GM12873 (cell line): ENCODE measurements at regions not wholly inside any gene's neighbourhood (a gene's known extent, or its start where the extent isn't known, plus 50 kb on each side); places are given as distances from the start of the nearest gene placed in this dataset.

Source experiments
- TF ChIP-seq, protein P1 (sequence below): IDR thresholded peaks from 2 replicates; pipeline ENCODE4 v1.5.1; 2012; ENCODE audit warnings: low read depth, mild to moderate bottlenecking, moderate library complexity, low read length, control low read depth; ENCODE audit not compliant: insufficient read depth; ENCODE audit errors: missing control alignments

DNA sequence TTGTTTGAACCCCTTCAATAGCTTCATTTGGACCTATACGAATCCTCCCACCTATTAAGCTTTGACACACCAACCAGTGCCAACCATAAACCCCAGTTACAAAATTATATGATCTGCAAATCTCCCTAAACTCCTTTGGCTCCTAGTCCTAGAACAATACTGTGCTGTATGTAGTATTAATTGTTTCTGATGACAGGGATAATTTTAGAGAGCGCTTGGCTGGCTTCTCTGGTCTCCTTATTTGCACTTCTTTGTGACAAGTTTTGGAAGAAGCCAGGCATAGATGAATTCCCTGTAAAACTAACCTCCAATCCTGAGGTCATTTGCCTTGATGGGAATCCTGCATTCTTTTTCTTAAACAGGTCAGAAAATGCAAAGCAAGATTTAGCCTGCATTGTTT is 433.0 kb downstream of the PPARGC1A start:
- TF ChIP-seq, protein P1, sequence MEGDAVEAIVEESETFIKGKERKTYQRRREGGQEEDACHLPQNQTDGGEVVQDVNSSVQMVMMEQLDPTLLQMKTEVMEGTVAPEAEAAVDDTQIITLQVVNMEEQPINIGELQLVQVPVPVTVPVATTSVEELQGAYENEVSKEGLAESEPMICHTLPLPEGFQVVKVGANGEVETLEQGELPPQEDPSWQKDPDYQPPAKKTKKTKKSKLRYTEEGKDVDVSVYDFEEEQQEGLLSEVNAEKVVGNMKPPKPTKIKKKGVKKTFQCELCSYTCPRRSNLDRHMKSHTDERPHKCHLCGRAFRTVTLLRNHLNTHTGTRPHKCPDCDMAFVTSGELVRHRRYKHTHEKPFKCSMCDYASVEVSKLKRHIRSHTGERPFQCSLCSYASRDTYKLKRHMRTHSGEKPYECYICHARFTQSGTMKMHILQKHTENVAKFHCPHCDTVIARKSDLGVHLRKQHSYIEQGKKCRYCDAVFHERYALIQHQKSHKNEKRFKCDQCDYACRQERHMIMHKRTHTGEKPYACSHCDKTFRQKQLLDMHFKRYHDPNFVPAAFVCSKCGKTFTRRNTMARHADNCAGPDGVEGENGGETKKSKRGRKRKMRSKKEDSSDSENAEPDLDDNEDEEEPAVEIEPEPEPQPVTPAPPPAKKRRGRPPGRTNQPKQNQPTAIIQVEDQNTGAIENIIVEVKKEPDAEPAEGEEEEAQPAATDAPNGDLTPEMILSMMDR, result no peak

DNA sequence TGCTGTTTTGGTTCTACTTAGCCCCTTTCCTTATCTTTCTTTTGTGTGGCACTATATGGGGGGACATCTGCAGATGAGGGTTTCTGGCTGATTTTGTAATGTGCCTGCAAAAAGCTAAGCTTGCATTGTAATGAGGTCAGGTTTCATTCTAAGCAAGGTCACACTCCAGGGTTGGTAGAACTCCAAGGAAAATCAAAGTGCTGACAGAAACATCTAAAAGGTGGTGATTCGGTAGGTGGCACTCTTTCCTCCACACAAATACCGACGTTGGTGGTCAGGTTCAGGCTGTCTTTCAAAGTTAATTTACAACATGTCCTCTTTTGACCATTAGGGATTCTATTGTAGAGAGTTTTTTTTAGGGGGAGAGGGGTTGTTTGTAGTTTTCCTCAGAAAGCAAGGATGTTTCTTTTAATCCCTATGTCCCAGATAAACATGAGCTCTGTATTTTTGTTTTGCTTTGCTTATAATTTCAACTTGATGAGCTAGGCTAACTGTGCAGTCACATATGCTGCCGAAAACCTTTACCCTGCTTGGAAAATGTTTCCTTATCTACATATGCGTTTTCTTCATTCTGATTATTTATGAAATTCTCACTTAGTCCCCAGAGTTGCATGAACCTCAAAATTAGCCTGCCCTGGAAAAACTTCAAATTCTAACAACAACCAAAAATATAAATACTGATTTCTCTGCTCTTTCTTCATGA is 434.2 kb downstream of the PPARGC1A start:
- TF ChIP-seq, protein P1, result no peak

DNA sequence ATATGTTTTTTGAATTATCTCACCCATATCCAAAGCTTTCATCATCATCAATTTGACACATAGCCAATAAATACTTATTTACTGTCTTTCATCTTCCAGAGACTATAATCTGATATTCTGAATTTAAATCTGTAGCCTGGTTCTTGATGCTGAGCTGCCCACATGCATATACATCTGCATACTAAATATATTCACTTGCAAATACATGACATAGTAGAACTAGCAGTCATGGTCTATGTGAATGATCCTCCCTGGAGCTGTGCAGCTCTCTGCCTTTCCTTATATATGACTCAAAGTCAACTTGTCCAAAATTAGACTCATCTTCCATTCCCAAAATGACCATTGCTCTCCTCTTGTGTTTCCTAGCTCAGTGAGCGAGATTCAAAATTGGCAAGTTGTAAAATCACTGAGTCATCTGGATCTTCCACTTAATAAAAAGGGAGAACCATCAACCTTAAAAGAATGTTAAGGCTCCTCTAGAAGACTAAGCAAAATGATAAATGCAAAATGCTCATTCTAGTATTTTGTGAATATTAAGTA is 448.2 kb downstream of the PPARGC1A start:
- TF ChIP-seq, protein P1, result no peak

DNA sequence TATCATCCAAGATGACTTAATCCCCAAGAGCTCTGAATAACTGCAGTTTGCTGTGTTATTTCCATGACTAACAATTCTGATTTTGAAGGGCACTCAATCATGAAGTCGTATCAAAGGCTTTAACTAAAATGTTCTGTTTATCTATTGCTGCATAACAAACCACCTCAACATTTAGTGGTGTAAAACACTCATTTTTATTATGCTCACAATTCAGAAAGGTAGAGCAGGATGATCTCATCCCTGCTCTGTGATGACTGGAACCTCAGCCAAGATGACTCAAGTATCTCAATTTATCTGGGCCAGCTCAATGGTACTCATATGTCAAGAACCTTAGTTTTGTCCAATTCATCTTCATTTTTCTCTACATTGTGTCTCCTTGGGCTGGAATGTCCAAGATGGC is 451.1 kb downstream of the PPARGC1A start:
- TF ChIP-seq, protein P1, result no peak

DNA sequence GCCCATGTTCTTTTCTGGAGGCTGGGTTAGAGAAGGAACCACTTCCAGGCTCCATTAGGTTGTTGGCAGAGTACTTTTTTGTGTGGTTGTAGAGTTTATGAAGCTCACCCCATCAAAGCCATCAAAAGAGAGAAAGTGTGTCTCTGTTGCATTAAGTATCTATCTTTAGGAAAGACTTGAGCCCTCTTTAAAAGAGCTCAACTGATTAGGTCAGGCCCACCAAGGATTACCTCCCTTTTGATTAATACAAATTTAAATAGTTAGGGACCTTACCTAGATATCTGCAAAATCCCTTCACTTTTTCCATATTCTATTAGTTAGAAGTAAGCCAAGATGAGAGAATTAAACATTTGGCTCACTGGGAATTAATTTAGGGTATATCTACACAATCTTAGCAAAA is 460.4 kb downstream of the PPARGC1A start:
- TF ChIP-seq, protein P1, result no peak

DNA sequence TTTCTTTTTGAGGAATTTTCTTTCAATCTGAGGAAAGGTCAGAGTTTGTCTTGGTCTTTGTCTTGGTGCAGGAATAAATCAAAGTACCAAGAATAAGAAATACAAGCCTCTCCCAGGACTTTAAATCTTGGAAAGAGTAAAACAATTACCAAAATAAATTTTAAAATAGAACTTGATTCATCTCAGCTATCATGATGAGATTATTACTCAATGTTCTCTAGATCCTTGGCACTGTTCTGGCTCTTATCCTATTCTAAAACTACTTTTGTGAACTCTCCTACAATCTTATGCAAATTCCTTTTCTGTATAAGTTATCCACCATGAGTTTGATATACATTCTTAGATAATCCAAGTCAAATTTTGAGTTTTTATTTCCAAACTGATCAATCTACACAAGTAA is 464.3 kb downstream of the PPARGC1A start:
- TF ChIP-seq, protein P1, result no peak

DNA sequence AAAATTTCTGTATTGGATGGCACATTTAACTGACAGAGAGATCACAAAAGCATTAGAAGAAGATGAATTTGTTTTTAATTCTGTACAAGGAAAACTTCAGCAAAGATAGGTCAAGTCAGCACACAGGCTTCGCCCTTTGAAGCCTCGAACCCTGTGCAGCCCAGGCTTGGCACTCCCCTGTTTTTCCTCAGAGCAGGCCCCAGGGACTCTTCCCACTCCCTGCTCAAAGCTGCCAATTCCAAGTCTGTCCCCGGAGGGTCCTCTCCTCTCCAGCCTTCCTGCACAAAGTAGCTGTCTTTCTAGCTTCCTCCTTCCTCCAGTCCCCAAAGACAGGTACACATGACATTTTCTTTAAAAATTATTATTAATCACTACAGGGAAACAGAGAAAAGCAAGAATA is 466.3 kb downstream of the PPARGC1A start:
- TF ChIP-seq, protein P1, result no peak
